GM18870 (cell line): ENCODE measurements at regions not wholly inside any gene's neighbourhood (a gene's known extent, or its start where the extent isn't known, plus 50 kb on each side); places are given as distances from the start of the nearest gene placed in this dataset.

Source experiments
- ATAC-seq: cut with Tn5 transposase; IDR thresholded peaks from one replicate; pipeline ENCODE4 v1.9.1; 2021; ENCODE audit warnings: moderate library complexity; ENCODE audit not compliant: unreplicated experiment

- ATAC-seq, result no peak
Measured at GRCh38 chr2:81942136-81942680, 1637.7 kb upstream of the LRRTM1 start.

- ATAC-seq, result no peak
Measured at GRCh38 chr2:81940266-81940955, 1635.9 kb upstream of the LRRTM1 start.

DNA sequence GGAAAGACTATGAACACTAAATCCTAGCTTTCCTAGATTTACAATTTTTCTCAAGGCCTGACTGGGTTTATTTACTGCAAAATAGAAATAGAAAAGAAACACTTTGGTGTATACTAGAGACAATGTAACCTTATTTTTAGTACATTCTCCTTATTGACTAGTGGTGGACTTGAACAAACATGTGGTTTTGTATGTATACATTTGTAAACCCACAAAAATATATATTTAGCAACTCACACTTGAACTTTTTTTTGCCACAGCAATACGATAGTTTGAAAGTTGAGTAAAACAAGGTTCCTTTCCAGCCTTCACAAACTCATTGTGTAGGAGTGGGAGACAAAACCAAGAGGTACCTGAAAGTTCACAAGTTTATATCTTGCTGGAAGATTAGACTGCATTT is 1633.4 kb upstream of the LRRTM1 start:
- ATAC-seq, result no peak

DNA sequence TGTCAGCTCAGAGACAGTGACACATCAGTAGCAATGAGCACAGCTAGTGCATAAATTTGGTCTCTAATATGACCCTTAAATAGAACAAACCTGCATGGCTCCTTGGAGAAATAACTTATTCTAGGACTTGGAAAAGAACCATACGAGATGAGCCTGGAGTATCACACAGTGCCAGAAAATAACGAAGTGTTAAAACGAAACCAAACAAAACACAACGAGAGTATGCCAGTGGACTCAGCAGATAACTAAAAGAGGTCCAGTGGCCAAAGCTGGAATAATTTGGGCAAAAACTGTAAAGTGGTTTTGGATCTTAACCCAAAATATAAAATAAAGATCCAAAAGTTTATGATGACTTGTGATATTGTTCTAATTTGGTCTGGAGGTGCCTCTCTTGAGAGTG is 1599.0 kb upstream of the LRRTM1 start:
- ATAC-seq, result no peak

- ATAC-seq, result no peak
Measured at GRCh38 chr2:81901017-81901416, 1596.5 kb upstream of the LRRTM1 start.

GRCh38 chr2:81895620-81896250 is 1591.2 kb upstream of the LRRTM1 start:
- ATAC-seq, result no peak

- ATAC-seq, result no peak
Measured at GRCh38 chr2:81894451-81894990, 1590.0 kb upstream of the LRRTM1 start.

GRCh38 chr2:81876624-81877023 is 1572.1 kb upstream of the LRRTM1 start:
- ATAC-seq, result no peak

GRCh38 chr2:81872006-81872405 is 1567.5 kb upstream of the LRRTM1 start:
- no peak for ATAC-seq

DNA sequence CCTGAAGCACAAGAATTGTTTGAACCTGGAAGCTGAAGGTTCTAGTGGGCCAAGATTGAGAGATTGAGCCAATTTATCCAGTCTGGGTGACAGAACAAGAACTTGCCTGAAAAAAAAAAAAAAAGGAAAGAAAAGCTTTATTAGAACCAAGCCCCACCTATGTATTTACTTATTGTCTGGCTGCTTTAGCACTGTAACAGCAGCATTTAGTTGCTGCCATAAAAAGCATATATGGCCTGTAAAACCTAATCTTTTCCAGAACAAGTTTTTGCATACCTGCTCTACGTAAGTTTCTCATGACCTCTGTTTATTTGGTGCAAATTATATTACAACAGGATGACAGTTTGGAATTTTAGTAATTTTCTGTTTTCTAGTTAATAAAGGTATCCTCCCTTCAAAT is 1565.6 kb upstream of the LRRTM1 start:
- ATAC-seq, result no peak

DNA sequence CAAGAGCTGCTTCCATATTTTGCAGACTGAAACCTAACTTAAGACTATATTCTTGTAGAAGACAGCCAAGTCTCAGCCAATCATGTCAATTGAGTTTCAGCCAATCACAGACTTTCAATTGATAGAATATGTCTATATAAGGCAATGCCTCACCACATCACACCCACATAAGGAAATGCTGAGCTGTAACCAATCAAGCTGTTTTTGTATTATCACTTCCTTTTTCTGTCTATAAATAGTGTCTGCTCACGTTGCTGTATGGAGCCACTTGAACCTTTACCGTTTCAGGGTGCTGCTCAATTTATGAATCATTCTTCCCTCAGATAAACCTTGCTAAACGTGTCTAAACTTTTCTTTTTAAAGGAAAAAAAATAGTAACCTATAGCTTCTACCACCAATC is 1554.4 kb upstream of the LRRTM1 start:
- no peak for ATAC-seq

DNA sequence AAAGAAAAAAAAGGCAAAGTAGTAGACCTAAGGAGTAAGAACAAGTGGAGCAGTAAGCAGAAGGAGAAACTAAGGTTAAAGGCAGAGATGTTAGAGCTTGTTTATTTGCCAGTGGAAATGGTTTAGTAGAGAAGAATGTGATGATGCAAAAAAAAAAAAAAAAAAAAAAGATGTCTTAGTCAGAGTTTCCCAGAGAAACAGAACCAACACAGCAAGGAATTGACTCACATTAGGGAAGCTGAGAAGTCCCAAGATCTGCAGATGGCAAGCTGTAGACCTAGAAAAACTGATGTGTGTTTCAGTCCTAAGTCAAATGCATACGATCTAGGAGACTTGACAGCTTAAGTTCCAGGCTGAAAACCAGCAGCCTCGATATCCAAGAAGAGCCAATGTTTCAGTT is 1548.8 kb upstream of the LRRTM1 start:
- ATAC-seq, result no peak

DNA sequence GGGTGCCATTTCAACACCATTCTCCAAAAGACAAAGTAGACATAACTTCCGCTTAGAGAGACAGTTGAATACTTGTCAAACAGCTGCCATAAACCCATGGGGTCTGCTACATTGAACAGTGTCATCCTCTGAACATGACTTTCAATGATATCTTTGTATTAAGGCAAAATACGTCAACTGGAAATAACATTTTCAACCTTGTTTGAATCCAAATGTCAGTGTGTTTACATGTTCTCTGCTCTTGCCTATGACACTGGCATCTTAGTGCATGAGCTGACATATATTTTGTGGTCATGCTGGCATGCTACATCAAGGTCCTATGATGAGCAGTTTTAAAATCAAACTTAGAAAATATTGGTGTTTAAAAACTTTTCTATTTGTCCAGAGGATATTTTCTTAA is 1548.1 kb upstream of the LRRTM1 start:
- ATAC-seq, result no peak

GRCh38 chr2:81839780-81840179 is 1535.2 kb upstream of the LRRTM1 start:
- ATAC-seq, result no peak

DNA sequence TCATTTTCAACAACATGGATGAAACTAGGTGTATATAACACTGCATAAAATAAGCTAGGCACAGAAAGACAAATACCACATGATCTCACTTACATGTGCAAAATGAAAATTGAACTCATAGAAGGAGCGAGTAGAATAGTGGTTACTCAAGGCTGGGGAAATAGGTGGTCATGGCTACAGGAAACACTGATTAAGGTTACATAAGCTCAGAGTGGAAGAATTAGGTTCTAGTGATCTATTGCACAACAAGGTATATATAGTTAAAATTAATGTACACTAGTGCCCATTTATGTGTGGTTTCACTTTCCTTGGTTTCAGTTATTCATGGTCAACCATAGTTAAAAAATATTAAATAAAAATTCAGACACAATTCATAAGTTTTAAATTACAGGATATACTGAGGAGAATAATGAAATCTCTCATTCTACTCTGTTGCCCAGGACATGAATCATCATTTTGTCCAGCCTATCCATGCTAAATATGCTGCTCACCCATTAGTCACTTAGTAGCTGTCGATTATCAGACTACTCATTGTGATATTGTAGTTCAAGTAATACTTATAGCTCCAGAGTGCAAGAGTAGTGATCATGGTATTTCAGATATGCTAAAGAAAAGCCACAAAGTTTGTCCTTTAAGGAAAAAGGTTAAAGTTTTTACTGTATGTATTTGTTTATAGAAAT is 1530.9 kb upstream of the LRRTM1 start:
- no peak for ATAC-seq

DNA sequence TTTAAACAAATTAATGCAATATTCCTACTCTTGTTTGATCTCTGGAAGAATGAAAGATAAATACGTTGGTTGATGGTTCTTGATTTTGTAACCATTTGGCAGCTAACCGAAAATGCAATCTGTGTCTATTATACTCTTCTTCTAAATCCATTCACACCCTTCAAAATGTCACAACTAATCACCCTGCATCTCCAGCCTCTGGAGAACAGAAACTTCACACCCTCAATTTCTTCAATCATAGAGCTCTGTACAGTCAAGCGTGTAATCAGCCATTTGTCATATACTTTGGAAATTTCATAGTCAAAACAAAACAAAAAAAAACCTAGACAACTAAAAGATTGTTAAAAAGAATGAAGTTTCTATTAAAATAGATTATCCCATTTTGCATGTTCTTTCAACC is 1482.3 kb upstream of the LRRTM1 start:
- no peak for ATAC-seq

DNA sequence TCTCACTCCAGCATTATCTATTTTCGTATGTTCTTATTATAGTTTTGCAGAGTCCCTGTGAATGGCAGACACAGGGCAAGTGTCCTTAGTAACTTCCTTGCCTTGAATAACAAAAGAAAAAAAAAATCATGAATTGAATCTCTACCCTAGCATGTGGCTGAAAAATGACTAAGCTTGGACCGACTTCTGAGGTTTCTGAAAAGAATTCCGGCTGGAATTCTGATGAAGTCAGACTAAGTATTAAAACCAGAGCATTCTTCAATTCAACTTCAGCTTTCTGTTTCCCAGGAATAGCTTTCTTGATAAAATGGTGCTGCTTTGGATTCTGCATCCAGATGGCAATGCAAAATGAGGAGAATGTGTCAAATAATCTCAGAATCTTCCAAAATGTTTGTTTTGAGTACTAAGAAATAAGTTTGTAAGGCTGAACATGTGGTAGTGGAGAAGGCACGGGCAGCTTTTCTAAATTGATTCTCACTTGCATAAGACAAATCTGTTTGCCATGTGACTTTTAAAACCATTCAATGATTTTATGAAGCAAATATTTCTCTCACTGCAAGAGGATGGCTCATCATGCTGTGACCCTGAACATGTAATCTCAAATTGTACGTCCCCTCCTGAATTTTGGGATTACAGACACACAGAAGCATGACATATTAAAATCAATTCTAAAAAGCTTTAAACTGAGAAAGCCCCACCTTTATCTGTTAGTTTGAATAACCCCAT is 1462.8 kb upstream of the LRRTM1 start:
- ATAC-seq, result no peak

DNA sequence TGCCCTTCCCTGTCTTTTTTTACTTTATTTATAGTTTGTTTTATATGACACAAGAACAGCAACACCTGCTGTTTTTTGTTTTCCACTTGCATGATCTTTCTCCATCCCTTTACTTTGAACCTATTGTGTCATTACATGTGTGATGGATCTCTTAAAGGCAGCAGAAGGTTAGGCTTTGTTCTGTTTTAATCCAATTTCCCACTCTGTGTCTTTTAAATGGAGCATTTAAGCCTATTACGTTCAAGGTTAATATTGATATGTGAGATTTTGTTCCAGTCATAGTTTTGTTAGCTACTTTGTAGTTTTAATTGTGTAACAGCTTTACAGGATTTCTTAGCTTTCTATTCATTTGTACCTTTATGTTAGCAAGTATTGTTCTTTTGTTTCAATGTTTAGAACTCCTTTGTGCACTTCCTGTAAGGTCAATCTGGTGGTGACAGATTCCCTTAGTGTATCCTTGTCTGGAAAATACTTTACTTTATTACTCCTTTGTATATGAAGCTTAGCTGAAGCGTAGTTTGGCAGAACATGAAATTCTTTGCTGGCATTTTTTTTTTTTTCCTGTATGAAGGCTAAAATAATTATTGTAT is 1443.0 kb upstream of the LRRTM1 start:
- ATAC-seq, result no peak

DNA sequence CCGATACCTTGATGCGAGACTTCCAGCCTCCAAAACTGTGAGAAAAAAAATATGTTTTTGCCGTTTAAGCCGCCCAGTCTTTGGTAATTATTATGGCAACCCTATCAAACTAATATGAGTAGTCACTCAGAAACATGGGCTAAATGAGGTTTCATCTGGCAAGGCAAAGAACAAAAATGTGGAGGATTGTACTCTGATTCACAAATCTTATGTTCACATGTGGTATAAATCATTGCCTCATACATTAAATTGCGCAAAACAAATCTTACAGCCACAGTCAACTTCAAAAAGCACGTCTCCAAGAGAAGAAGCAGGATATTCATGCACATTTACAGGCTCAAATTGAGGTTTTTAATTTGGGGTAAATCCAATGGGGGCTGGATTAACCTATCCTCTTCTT is 1435.4 kb upstream of the LRRTM1 start:
- ATAC-seq, result no peak

DNA sequence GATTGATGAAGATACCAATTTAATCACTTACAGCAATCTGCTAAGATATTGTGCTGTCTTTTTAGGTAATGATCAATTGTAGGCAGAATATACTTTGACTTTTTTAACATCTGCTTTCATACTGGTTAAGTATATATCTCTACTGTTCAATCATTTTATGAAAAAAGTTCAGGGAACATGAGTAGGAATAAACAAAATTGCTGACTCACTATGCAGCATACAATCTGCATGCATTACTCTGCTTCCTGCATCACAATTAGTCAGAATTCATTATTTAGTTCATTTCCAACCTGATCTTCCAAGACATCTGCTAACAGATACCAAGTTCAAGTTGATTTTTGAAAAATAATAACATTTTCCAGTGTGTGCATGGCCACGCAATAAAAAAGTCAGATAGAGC is 1430.4 kb upstream of the LRRTM1 start:
- ATAC-seq, result no peak

DNA sequence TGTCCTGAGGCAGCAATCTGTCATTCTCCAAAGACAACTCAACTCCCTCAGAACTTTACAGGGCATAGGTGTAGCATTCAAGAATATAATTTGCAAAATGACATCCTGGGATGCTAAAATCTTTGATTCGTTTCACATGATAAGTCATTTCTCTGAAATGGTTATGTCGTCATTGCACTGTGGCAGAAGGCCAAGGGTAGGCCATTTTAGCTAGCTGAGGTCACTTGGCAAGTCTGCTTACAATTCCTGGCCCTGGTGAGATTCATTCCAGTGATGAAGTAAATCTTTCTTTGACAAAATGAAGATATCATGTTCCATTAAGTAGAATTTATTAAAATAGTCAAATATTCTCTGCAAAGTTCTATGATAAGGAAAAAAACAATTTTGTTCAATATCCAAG is 1410.3 kb upstream of the LRRTM1 start:
- ATAC-seq, result no peak
